Activated CD4-positive, alpha-beta T cell treated with anti-CD3 and anti-CD28 coated beads, Interleukin-2, Interleukin-6, amounts not matched to agents 100 ng/mL and 50 ng/mL, durations not matched to agents 16 hours and 8 hours (primary cell): ENCODE measurements at regions not wholly inside any gene's neighbourhood (a gene's known extent, or its start where the extent isn't known, plus 50 kb on each side); places are given as distances from the start of the nearest gene placed in this dataset.

ENCODE experiments used
- DNase-seq: peaks from one replicate; pipeline ENCODE4 v3.0.0-alpha.2; 2020

DNA sequence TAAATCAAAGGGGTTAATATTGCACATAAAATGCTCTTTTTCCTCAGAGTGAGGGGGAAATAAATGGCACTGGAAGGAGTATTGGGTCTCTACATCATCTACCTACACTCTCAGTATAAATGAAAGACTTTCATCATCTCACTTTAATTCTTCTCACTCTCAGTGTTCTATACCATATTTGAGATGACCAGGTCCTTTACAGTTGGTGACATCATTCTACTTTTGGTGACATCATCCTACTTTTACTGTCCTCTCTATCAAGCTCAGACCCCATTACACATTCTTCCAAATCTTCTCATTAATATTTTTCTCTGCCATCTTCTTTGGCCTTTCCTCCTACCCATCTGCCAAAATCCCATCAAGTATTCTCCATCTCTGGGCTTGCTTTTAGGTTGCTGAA lies 74.6 kb upstream of the TMEM106B start:
- DNase-seq = no peak

DNA sequence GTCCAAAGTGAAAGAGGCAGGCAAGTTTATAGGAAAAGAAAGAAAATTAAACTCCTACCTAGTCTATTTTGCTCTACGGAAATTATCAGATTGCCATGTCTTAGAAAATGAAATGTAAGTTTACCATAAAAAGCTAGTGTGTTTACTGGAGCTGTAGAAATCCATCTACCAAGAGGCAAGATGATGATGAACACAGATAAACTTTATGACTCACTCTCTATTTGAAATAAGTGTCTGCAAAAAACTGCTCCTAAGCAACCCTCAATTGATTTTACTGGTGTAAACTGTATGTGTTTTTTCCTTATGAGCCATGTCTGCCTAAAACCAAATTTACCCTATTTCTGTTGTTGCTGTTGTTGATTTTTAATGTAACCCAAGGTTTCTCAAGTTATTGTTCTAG lies 73.8 kb upstream of the TMEM106B start:
- no peak for DNase-seq

DNA sequence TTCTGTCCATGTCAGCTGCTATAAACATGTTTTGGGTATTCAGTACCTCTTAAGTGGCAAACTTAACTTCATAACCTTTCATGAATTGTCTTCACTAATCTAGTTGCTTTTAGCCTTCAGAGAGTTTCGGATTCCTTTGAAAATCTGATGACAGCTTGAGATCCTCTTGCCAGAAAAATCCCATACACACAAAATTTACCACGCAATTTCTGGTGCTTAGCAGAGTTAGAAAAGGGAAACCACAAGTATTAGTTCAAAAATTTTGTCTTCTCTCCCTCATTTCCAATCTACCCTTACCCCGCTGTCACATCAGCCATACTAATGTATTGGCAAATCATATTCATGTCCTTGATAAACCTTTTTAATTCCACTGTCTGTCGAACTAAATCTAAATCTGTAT lies 72.7 kb upstream of the TMEM106B start:
- DNase-seq = no peak

DNA sequence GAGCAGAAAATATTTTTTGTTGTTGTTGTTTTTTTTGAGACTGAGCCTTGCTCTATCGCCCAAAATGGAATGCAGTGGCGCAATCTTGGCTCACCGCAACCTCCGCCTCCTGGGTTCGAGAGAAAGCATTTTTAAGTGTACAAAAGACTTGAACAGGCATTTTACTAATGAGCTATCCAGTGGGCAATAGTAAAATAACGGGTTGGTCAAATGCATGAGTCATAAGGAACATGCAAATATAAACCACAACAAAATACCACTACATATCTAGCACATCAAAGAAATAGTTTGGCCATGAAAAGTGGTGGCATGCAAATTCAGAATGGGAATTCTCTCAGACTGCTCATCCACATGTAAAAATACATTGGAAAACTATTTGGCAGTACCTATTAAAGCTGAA lies 71.7 kb upstream of the TMEM106B start:
- no peak for DNase-seq

DNA sequence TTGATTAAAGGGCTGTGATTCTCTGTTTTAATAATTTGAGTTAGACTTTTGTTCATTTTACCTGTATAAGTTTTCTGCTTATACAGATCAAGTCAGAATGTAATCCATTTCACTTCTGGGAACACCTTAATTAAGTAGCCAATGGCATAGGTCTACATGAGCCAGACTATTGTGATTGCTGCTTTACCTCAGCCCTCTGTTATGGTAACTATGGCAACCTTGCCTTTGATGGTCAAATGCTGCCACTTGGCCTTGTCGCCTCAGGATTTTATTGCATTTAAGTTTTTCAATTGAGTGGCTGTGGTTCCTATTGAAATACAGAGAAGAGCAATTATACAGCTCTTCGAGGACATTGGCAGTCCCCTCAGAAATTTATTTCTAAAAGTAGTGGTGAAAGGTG lies 64.3 kb upstream of the TMEM106B start:
- no peak for DNase-seq

DNA sequence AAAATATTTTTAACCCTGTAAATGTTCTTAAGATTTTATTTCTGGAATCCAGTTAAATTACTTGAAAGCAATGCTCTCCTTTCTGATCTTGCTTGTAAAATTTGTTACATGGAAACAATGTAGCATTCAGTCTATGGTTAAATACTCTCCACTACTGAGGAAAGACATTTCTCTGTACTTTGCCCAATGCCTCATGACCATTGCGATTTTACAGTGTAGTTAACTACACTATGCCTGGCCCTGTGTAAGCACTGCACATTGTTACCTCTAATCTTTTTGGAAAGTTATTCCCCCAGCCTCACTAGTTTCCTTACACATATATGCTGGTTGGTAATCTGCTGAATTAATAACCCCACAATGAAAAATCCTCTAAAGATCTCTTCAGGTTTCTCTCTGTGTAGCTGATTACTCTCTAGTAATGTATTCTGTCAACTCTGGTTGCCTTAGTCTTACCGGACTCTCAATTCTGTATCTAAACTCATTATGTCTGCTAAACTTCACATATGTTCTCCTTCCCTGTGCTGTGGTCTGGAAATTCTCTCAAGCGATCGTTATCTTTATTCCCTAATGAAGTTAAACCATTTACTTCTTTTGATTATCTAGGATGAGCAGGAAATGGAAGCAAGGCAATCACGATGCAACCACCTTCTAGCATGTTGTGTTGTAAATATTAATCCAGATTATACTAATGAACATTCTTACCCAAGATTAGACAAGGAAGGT lies 58.7 kb upstream of the TMEM106B start:
- no peak for DNase-seq

DNA sequence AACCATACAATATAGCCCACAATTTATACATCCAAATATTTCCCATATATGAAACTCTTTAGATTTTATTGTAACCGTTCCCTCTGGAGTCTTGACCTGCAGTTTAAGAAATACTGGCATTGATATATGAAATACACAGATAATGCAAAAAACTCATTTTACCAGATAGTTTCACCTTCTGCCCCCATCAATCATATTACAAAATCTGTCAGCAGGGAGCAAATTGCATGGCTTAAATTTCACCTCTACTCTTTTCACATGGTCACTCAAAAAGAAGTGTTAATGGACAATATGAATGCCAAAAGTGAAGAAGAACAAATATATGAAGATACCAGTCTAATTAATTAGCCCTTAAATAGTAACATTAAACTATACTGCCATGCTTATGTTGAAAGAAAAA lies 57.0 kb upstream of the TMEM106B start:
- no peak for DNase-seq

DNA sequence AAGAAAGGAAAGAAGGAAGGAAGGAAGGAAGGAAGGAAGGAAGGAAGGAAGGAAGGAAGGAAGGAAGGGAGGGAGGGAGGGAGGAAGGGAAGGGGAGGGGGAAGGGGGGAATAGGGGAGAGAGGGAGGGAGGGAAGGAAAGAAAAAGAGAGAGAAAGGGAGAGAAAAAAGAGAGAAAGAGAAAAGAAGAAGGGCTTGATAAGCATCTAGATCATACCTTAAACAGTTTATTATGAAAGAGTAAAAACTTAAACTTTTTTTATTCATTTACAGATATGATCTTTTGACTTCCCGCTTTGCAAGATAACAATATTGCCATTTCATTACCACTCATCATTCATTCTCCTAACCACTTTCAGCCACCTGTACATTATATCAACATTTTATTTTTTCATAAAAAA lies 53.6 kb upstream of the TMEM106B start:
- no peak for DNase-seq

DNA sequence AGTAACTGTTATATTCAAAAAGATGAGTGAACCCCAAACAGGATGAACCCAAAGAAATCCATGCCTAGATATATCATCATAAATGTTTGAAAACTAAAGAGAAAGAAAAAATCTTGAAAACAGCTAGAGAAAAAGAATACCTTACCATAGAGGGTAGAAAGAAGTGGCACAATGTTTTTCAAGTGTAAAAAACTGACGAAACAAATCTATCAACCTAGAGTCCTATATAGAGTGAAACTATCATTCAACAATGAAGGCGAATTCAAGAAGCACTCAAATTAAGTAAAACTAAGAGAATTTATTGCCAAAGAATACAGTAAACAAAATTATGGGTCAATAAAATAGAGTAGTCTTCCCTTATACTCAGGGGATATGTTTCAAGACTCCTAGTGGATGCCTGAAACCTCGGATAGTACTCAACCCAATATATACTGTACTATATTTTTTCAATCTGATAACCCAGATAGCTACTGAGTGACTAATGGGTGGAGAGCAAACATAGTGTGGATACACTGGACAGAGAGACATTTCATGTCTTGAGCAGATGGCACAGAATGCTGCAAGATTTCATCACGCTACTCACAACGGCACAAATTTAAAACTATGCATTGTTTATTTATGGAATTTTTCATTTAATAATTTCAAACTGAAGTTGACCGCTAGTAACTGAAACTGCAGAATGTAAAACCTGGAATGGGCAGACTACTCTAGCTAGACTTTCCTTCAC lies 52.6 kb upstream of the TMEM106B start:
- DNase-seq = no peak

DNA sequence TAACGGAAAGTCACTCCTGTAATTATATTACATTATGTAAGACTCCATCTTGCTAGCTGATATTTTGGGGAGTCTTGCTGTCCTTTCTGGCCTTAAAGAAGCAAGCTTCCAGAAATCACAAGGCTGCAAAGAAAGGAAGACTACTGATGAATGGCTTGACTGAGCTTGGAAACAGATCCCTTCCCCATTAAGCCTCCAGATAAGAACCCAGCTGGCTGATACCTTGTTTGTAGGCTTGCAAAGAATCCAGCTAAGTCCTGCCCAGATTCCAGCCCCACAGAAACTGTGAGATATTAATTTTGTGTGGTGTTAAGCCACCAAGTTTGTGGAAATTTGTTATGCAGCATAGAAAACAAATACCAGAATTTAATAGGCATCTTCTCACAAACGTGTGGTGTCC lies 49.9 kb upstream of the TMEM106B start:
- DNase-seq = no peak
